Right lobe of liver (tissue), 6 donors: ENCODE measurements at regions not wholly inside any gene's neighbourhood (a gene's known extent, or its start where the extent isn't known, plus 50 kb on each side); places are given as distances from the start of the nearest gene placed in this dataset.

ENCODE experiments used
- ATAC-seq, 4 donors: fragments of 200-7000 bp; cut with Tn5 transposase; one replicate each; pipeline ENCODE4 v1.9.1; 2020; ENCODE audit warnings: mild to moderate bottlenecking in 4 of 4, moderate library complexity in 4 of 4
- DNase-seq, 3 donors: peaks; one replicate each; pipeline ENCODE4 v3.0.0-alpha.2; 2020
- H3K27ac ChIP-seq, 3 donors: fragments of 200-600 bp; one replicate each; pipeline ENCODE4 v1.8.0; 2022
- H3K27me3 ChIP-seq, 2 donors: fragments of 200-600 bp; one replicate each; pipeline ENCODE4 v1.8.0; 2022
- H3K36me3 ChIP-seq, 4 donors: fragments of 200-600 bp; sonication (generic) in 1 of 4; one replicate each; pipeline versions ENCODE4 v1.5.1 to v1.8.0; 2017 to 2022; ENCODE audit warnings: control low read depth in 1 of 4
- H3K4me1 ChIP-seq, 4 donors: fragments of 200-600 bp; sonication (generic) in 1 of 4; one replicate each; pipeline versions ENCODE4 v1.5.1 to v1.8.0; 2017 to 2022; ENCODE audit warnings: control low read depth in 1 of 4
- H3K4me3 ChIP-seq, 3 donors: fragments of 200-600 bp; one replicate each; pipeline ENCODE4 v1.8.0; 2022
- H3K9me3 ChIP-seq, 4 donors: fragments of 200-600 bp; sonication (generic) in 1 of 4; one replicate each; pipeline versions ENCODE4 v1.5.1 to v1.8.0; 2017 to 2022; ENCODE audit warnings: control low read depth in 1 of 4
- POLR2A ChIP-seq: fragments of 450-650 bp; IDR thresholded peaks from one replicate; pipeline ENCODE4 v1.6.1; 2017; ENCODE audit warnings: antibody characterized with exemption, mild to moderate bottlenecking
- WGBS: methylation state at CpG from one replicate; pipeline ENCODE4 v1.1.6; 2018; ENCODE audit warnings: low coverage, low lambda C conversion rate; ENCODE audit not compliant: insufficient coverage; ENCODE audit errors: missing lambda C conversion rate; 5-methylcytosine and 5-hydroxymethylcytosine counted together
- intact Hi-C, 2 donors: fragments of 100-400 bp; cut with DNase I; formaldehyde crosslinking; loops; one replicate each; pipeline versions ENCODE4 v1.11.2 to v1.14.1; 2022
- TF ChIP-seq, protein P1 (sequence below), 4 donors: fragments of 200-600 bp in 3 of 4; fragments of 450-650 bp in 1 of 4; IDR thresholded peaks; one replicate each; pipeline versions ENCODE4 v1.5.1 to v1.8.0; 2016 to 2022; ENCODE audit warnings: antibody characterized with exemption in 4 of 4, mild to moderate bottlenecking in 2 of 4
- donor health status: DM: no; HTN: yes; CAD: no.
- donor health status: DM: no; HTN: no; CAD: no.
- donor health status: DM: no; HTN: no; CAD: no.
- donor health status: DM: no; HTN: yes; CAD: no.
- donor health status: DM: no; HTN: yes; CAD: no.

DNA sequence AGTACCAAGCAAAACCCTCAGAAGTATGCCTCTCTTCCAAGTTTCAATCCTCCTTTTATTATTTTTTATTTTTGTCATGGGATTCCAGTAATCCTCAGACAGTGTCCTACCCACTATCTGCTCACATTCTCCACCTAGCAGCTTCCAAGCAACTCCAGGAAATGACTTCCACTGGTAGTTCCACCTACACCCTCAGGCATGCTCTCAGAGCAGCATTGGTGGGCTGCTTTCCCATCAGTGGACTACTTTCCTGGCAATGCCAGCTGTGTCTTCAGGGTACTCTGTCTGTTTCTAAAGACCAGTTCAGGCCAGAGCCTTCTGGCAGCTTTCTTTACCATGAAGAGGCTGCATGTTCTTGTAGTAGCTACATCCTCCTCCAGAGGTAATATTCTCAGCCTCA, 244.0 kb downstream of the HGF start:
- intact Hi-C loops, result no loop called here
- DNase-seq (no peak), ATAC-seq (no peak)
- Histone ChIP-seq H3K36me3 (no peaks in the 10 kb centered on the region), H3K27ac (no peak overlapping the region), H3K4me3 (no peak overlapping the region), H3K4me1 (no peaks in the 10 kb centered on the region), H3K9me3 (no peaks in the 10 kb centered on the region), H3K27me3 (no peaks in the 10 kb centered on the region)
- TF ChIP-seq, protein P1, sequence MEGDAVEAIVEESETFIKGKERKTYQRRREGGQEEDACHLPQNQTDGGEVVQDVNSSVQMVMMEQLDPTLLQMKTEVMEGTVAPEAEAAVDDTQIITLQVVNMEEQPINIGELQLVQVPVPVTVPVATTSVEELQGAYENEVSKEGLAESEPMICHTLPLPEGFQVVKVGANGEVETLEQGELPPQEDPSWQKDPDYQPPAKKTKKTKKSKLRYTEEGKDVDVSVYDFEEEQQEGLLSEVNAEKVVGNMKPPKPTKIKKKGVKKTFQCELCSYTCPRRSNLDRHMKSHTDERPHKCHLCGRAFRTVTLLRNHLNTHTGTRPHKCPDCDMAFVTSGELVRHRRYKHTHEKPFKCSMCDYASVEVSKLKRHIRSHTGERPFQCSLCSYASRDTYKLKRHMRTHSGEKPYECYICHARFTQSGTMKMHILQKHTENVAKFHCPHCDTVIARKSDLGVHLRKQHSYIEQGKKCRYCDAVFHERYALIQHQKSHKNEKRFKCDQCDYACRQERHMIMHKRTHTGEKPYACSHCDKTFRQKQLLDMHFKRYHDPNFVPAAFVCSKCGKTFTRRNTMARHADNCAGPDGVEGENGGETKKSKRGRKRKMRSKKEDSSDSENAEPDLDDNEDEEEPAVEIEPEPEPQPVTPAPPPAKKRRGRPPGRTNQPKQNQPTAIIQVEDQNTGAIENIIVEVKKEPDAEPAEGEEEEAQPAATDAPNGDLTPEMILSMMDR (IDR thresholded peaks at IDR 0.05), result no peak
- TF ChIP-seq POLR2A, result no peak

DNA sequence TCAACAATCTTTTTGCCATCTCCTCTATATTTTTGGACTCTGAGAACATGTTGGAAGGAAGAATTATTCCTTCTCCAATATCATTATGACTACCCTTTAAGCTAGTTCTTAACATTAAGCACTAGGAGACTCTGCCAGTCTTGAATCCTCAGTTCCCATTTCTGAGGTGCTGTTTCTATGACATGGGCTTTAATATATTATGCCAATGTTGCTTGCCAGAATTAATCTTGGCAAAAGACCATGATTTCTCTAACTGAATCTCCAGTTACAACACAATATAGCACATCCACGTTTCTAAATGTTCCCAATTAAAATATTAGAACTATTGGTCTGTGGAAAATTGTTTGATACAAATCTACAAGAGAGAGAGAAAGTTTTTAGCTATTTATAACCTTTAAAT, 250.0 kb downstream of the HGF start:
- no peaks in the 10 kb centered on the region for H3K9me3 ChIP-seq

DNA sequence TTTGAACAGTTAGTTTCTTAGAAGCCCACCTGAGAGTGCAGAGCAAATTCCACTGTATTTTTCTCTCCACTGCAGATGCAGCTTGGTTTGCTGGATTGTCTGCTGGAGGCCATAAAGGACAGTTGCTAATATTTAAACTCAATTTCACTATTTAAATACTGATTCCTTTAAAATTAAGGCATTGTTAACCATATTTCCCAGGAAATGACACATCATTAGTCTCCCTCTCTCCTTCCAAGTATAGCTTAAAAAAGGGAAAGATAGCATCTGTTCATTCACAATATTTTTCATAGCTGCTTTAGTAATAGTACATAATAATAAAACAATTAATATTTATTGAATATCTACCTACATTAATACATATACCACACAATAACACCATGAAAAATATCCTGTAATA, 252.9 kb downstream of the HGF start:
- no peak for DNase-seq
- TF ChIP-seq POLR2A, result no peak
- TF ChIP-seq, protein P1 (IDR thresholded peaks at IDR 0.05), result no peak
- no peak overlapping the region for H3K27ac ChIP-seq
- no peak for ATAC-seq
- no peaks in the 10 kb centered on the region for H3K9me3 ChIP-seq
- H3K36me3 ChIP-seq, result no peaks in the 10 kb centered on the region
- H3K4me1 ChIP-seq, result no peaks in the 10 kb centered on the region
- intact Hi-C loops, result no loop called here
- H3K4me3 ChIP-seq, result no peak overlapping the region
- no peaks in the 10 kb centered on the region for H3K27me3 ChIP-seq

More for the DNA sequence above, 250.0 kb downstream of the HGF start:
- Histone ChIP-seq H3K4me3 (no peak overlapping the region), H3K27ac (no peak overlapping the region), H3K36me3 (no peaks in the 10 kb centered on the region), H3K4me1 (no peaks in the 10 kb centered on the region), H3K27me3 (no peaks in the 10 kb centered on the region)
- intact Hi-C loops, result no loop called here
- ATAC-seq (no peak), DNase-seq (no peak)
- TF ChIP-seq, protein P1 (IDR thresholded peaks at IDR 0.05), result no peak
- no peak for TF ChIP-seq POLR2A
- WGBS, result 16% methylated on average over 1 of the region's 1 CpG

DNA sequence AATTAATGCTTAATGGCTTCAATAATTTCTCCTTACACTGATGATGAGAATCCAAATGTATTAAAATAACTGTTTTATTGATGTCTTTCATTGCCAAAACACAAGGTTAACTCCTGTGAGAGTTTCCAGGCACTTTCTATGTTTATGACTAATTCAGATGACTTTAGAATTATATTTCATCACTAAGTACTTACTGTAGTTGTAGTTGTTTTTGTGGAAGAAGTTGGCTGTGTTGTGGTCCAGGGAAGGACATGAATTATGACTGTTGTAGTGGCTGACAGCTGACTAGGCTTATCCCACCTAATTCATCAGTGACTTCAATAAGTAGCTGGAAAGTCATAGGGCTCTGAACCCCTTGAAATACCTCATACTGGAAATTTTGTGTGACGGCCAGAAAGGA, 254.8 kb downstream of the HGF start:
- H3K4me3 ChIP-seq, result no peak overlapping the region
- ATAC-seq, result no peak

DNA sequence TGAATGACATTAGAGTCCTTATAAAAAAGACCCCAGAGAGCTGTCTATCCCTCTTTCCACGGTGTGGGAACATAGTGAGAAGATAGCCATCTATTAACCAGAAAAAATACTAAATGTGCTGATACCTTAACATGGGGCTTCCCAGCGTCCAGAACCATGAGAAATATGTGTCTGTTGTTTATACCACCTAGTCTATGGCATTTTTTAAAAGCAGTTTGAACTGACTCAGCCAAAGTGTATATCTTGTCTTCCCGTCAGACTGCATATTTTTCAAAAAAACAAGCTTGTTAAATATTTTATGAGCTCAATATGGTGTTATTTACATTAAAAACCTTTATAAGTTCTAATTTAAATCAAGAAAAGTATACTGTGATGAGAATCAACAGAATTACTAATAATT, 255.3 kb downstream of the HGF start:
- no peak for ATAC-seq
- 53% methylated on average over 3 of the region's 3 CpGs for WGBS
- Histone ChIP-seq H3K9me3 (no peaks in the 10 kb centered on the region), H3K27me3 (no peaks in the 10 kb centered on the region), H3K4me1 (no peaks in the 10 kb centered on the region), H3K36me3 (no peaks in the 10 kb centered on the region), H3K27ac (no peak overlapping the region), H3K4me3 (no peak overlapping the region)
- DNase-seq, result no peak
- intact Hi-C loops, result no loop called here
- TF ChIP-seq, protein P1 (IDR thresholded peaks at IDR 0.05), result no peak
- no peak for TF ChIP-seq POLR2A

More for the DNA sequence above, 254.8 kb downstream of the HGF start:
- Histone ChIP-seq H3K9me3 (no peaks in the 10 kb centered on the region), H3K27ac (no peak overlapping the region), H3K27me3 (no peaks in the 10 kb centered on the region), H3K36me3 (no peaks in the 10 kb centered on the region), H3K4me1 (no peaks in the 10 kb centered on the region)
- TF ChIP-seq, protein P1 (IDR thresholded peaks at IDR 0.05), result no peak
- 70% methylated on average over 1 of the region's 1 CpG for WGBS
- intact Hi-C loops, result no loop called here
- no peak for DNase-seq
